HUES48 (cell line): ENCODE measurements at regions not wholly inside any gene's neighbourhood (a gene's known extent, or its start where the extent isn't known, plus 50 kb on each side); places are given as distances from the start of the nearest gene placed in this dataset.

ENCODE experiments used
- H3K27ac ChIP-seq: one replicate; pipeline ENCODE4 v1.7.0; 2013; ENCODE audit warnings: low read depth, low read length, inconsistent platforms
- H3K27me3 ChIP-seq: 2 replicates; pipeline ENCODE4 v1.6.1; 2013; ENCODE audit warnings: mild to moderate bottlenecking, low read length; ENCODE audit not compliant: control insufficient read depth, insufficient read depth
- H3K36me3 ChIP-seq: 2 replicates; pipeline ENCODE4 v1.6.1; 2013; ENCODE audit warnings: low read length; ENCODE audit not compliant: control insufficient read depth, insufficient read depth
- H3K4me1 ChIP-seq: 2 replicates; pipeline ENCODE4 v1.6.1; 2013; ENCODE audit warnings: mild to moderate bottlenecking, low read length; ENCODE audit not compliant: control insufficient read depth, insufficient read depth
- H3K4me3 ChIP-seq: 2 replicates; pipeline ENCODE4 v1.5.1; 2013; ENCODE audit warnings: mild to moderate bottlenecking, low read depth, low read length
- H3K9ac ChIP-seq: 2 replicates; pipeline ENCODE4 v1.6.1; 2013; ENCODE audit warnings: mild to moderate bottlenecking, low read depth, low read length, moderate library complexity
- H3K9me3 ChIP-seq: 2 replicates; pipeline ENCODE4 v1.6.1; 2013; ENCODE audit warnings: low read length; ENCODE audit not compliant: control insufficient read depth, insufficient read depth

GRCh38 chr2:237196866-237197618 is 111.4 kb downstream of the COPS8 start:
- H3K36me3 ChIP-seq: no peaks in the 10 kb centered on the region
- peaks cover 10% of the 10 kb centered on the region for H3K9me3 ChIP-seq
- peak overlapping the region; percentile 28; the same call in 1 of the 2 replicates for H3K9ac ChIP-seq
- H3K4me3 ChIP-seq: no peak overlapping the region; the same call in 1 of the 2 replicates
- H3K27ac ChIP-seq: no peak overlapping the region
- no peaks in the 10 kb centered on the region for H3K27me3 ChIP-seq
- peaks cover 31% of the 10 kb centered on the region for H3K4me1 ChIP-seq

- no peaks in the 10 kb centered on the region for H3K36me3 ChIP-seq
- H3K4me3 ChIP-seq: peak overlapping the region; percentile 31; the same call in 1 of the 2 replicates
- H3K9ac ChIP-seq: 0 out of 2 replicates have a peak overlapping the region, but pooled peaks have one; percentile 28
- H3K9me3 ChIP-seq: peaks cover 10% of the 10 kb centered on the region
- H3K27ac ChIP-seq: peak overlapping the region; percentile 97
- no peaks in the 10 kb centered on the region for H3K27me3 ChIP-seq
- peaks cover 31% of the 10 kb centered on the region for H3K4me1 ChIP-seq
Measured at GRCh38 chr2:237198164-237198855, 112.6 kb downstream of the COPS8 start.

DNA sequence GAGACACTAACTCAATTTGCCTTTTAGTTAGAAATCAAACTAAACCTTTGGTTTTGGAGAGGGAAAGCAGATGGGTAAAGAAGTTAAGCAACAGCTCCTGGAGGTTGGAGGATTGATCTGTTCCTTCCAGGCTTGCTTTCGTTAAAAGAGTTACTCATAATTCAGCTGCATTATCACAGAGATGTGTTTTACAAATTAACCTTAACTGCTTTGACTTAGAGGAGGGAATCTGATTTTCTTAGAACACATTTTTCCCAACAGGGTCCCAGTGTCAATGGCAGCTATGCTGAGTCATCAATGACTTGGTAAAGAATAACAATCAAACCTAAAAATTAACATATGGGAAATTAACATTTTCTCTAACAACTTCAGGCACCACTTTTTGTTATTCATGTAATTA is 113.4 kb downstream of the COPS8 start:
- Histone ChIP-seq H3K9me3 (peaks cover 10% of the 10 kb centered on the region), H3K4me3 (peak overlapping the region; percentile 31; the same call in 1 of the 2 replicates), H3K27me3 (no peaks in the 10 kb centered on the region), H3K36me3 (no peaks in the 10 kb centered on the region), H3K4me1 (peaks cover 31% of the 10 kb centered on the region), H3K27ac (peak overlapping the region; percentile 97), H3K9ac (peak overlapping the region; percentile 28; the same call in 1 of the 2 replicates)

DNA sequence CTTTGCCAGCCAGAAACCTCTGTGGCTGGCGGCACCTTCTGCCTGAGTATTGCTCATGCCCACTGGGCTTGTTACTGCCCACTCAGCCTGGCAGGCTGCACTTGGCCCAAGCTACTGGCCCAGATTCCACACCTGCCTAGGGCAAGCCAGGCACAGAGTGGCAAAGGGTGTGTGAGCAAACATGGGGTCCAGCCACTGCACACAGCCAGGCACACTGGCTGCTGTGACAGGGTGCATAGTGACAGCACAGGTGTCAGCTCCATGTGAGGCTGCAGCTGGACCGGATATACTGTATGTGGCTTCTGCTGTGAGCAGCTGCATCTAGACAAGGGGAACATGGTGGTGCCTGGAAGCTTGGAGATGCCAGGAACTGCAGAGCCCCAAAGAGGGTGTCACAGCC is 113.9 kb downstream of the COPS8 start:
- H3K36me3 ChIP-seq: no peaks in the 10 kb centered on the region
- peaks cover 31% of the 10 kb centered on the region for H3K4me1 ChIP-seq
- H3K27ac ChIP-seq: peak overlapping the region; percentile 97
- peaks cover 10% of the 10 kb centered on the region for H3K9me3 ChIP-seq
- H3K4me3 ChIP-seq: no peak overlapping the region
- H3K27me3 ChIP-seq: no peaks in the 10 kb centered on the region
- no peak overlapping the region for H3K9ac ChIP-seq

GRCh38 chr2:237200462-237200861 is 114.8 kb downstream of the COPS8 start:
- Histone ChIP-seq H3K4me3 (no peak overlapping the region), H3K4me1 (peaks cover 36% of the 10 kb centered on the region), H3K27ac (no peak overlapping the region), H3K9ac (no peak overlapping the region), H3K36me3 (no peaks in the 10 kb centered on the region), H3K27me3 (no peaks in the 10 kb centered on the region), H3K9me3 (peaks cover 10% of the 10 kb centered on the region)

DNA sequence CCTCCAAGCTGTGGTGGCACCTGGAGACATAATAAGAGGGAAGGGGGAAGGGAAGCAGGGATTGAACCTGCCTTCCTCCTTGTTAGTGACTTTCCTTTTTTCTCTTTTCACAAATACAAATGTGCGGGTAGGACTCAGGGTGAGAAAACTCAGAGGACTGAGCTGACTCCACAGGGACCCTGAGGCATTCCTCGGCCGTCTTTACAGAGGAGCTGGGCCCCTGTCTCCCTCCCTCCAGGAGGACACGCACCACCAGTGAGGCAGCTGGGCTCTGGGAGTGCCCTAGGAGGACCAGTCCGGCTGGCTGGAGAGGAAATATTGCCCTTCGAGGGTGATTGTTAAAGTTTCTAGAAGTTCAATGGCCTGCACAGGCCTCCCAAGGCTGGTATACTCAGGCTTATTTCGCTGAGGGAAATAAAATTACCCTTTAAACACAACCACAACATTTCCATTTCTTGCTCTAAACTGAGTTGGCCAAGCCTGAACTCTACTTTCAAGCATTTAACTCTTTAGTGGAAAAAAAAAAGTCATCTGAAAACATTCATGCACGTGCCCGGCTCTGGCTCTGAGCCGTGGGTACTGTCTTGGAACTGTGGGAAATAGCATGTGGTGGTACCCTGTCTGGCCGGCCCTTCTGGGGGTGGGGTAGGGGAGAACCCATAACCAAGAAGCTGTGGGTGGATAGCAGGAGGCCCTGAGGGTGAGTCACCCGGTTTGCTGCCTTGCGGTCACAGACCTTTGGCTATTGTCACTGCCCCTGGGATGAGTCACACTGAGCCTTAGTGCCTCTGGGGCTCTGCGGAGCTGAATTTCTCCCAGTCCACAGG is 116.0 kb downstream of the COPS8 start:
- no peak overlapping the region for H3K9ac ChIP-seq
- no peaks in the 10 kb centered on the region for H3K36me3 ChIP-seq
- H3K27me3 ChIP-seq: no peaks in the 10 kb centered on the region
- peaks cover 10% of the 10 kb centered on the region for H3K9me3 ChIP-seq
- H3K4me1 ChIP-seq: peaks cover 38% of the 10 kb centered on the region
- H3K27ac ChIP-seq: peak overlapping the region; percentile 79
- H3K4me3 ChIP-seq: no peak overlapping the region

- Histone ChIP-seq H3K4me3 (no peak overlapping the region), H3K4me1 (peaks cover 30% of the 10 kb centered on the region), H3K36me3 (no peaks in the 10 kb centered on the region), H3K9ac (no peak overlapping the region), H3K27me3 (no peaks in the 10 kb centered on the region), H3K27ac (peak overlapping the region; percentile 79), H3K9me3 (peaks cover 10% of the 10 kb centered on the region)
Measured at GRCh38 chr2:237202288-237203030, 116.8 kb downstream of the COPS8 start.

- Histone ChIP-seq H3K27ac (no peak overlapping the region), H3K36me3 (no peaks in the 10 kb centered on the region), H3K9me3 (peaks cover 8% of the 10 kb centered on the region), H3K9ac (no peak overlapping the region), H3K27me3 (no peaks in the 10 kb centered on the region), H3K4me1 (peaks cover 16% of the 10 kb centered on the region; the same call in 1 of the 2 replicates), H3K4me3 (no peak overlapping the region)
Measured at GRCh38 chr2:237205043-237205541, 119.4 kb downstream of the COPS8 start.

DNA sequence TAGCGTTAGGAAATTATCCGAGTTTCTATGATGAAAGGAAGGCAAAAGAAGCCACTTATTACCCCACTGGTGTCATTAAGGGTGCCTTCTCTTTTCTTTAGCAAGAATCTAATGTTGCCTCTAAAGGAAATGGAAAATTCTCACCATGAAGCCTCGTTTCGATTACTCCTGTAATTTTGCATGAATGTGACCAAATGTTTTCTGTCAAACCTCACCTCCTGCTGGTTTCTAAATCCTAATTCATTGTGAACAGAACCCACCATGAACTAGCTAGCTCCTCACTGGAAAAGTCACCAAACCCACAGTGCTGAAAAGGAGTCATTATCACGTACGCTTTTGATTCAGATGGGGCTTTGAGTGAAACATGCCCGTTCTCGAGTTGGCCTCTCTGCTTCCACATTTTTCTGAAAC is 119.9 kb downstream of the COPS8 start:
- H3K27ac ChIP-seq: no peak overlapping the region
- H3K4me3 ChIP-seq: no peak overlapping the region
- no peaks in the 10 kb centered on the region for H3K36me3 ChIP-seq
- H3K9me3 ChIP-seq: peaks cover 3% of the 10 kb centered on the region
- no peak overlapping the region for H3K9ac ChIP-seq
- peaks cover 20% of the 10 kb centered on the region for H3K4me1 ChIP-seq
- H3K27me3 ChIP-seq: no peaks in the 10 kb centered on the region

- Histone ChIP-seq H3K9ac (no peak overlapping the region), H3K36me3 (no peaks in the 10 kb centered on the region), H3K4me3 (no peak overlapping the region), H3K9me3 (no peaks in the 10 kb centered on the region), H3K4me1 (peaks cover 26% of the 10 kb centered on the region), H3K27ac (no peak overlapping the region), H3K27me3 (no peaks in the 10 kb centered on the region)
Measured at GRCh38 chr2:237207646-237208045, 122.0 kb downstream of the COPS8 start.
